NOMO-1 (cell line): ENCODE measurements at regions not wholly inside any gene's neighbourhood (a gene's known extent, or its start where the extent isn't known, plus 50 kb on each side); places are given as distances from the start of the nearest gene placed in this dataset.
"Not testable (repeated sequence)": the region's sequence is repeated elsewhere in the genome, so short reads cannot be mapped to it uniquely, and the experiment has no call there.

Experiments
- DNase-seq, 2 experiments: peaks; one replicate each; lab custom pipeline; 2025; ENCODE audit not compliant: unreplicated experiment in 2 of 2; lab: John Stamatoyannopoulos, UW

GRCh38 chr19:28359431-28360414 lies 853.2 kb downstream of the UQCRFS1 start:
- DNase-seq, result no peak

- no peak for DNase-seq
These were observed 854.3 kb downstream of the UQCRFS1 start for GRCh38 chr19:28358633-28359032.

GRCh38 chr19:28351761-28352160 lies 861.2 kb downstream of the UQCRFS1 start:
- DNase-seq, result no peak

GRCh38 chr19:28351321-28351720 lies 861.6 kb downstream of the UQCRFS1 start:
- not testable (repeated sequence) for DNase-seq

GRCh38 chr19:28350673-28351072 lies 862.3 kb downstream of the UQCRFS1 start:
- no peak for DNase-seq

GRCh38 chr19:28350037-28350436 lies 862.9 kb downstream of the UQCRFS1 start:
- DNase-seq, result no peak

- peak in 1 of 2 experiments; percentile 41 for DNase-seq
These were observed 863.3 kb downstream of the UQCRFS1 start for GRCh38 chr19:28349604-28350003.

- no peak for DNase-seq
These were observed 867.1 kb downstream of the UQCRFS1 start for GRCh38 chr19:28345811-28346210.

GRCh38 chr19:28341810-28342350 lies 871.1 kb downstream of the UQCRFS1 start:
- DNase-seq, result no peak

- no peak for DNase-seq
These were observed 878.5 kb downstream of the UQCRFS1 start for GRCh38 chr19:28334419-28334818.

- no peak for DNase-seq
These were observed 879.0 kb downstream of the UQCRFS1 start for GRCh38 chr19:28333909-28334308.

GRCh38 chr19:28332886-28333285 lies 880.1 kb downstream of the UQCRFS1 start:
- DNase-seq, result no peak

- DNase-seq, result no peak
These were observed 880.6 kb downstream of the UQCRFS1 start for GRCh38 chr19:28332351-28332750.

GRCh38 chr19:28331596-28331995 lies 881.4 kb downstream of the UQCRFS1 start:
- DNase-seq, result no peak

- no peak for DNase-seq
These were observed 882.1 kb downstream of the UQCRFS1 start for GRCh38 chr19:28330831-28331230.

- no peak for DNase-seq
These were observed 883.5 kb downstream of the UQCRFS1 start for GRCh38 chr19:28329429-28329828.

- DNase-seq, result no peak
These were observed 885.0 kb downstream of the UQCRFS1 start for GRCh38 chr19:28327905-28328304.

- DNase-seq, result no peak
These were observed 886.2 kb downstream of the UQCRFS1 start for GRCh38 chr19:28326746-28327145.

- DNase-seq, result no peak
These were observed 888.5 kb downstream of the UQCRFS1 start for GRCh38 chr19:28324275-28325060.

GRCh38 chr19:28322945-28323344 lies 890.0 kb downstream of the UQCRFS1 start:
- no peak for DNase-seq

- DNase-seq, result no peak
These were observed 890.5 kb downstream of the UQCRFS1 start for GRCh38 chr19:28322491-28322890.
